ENCODE measurements at regions not wholly inside any gene's neighbourhood (a gene's known extent, or its start where the extent isn't known, plus 50 kb on each side); places are given as distances from the start of the nearest gene placed in this dataset.

GRCh38 chr4:182975806-182976205, 58.6 kb upstream of the DCTD start (continued):
- TF ChIP-seq ZBTB40 (IDR thresholded peaks at IDR 0.05) (no peak), ZBTB40 (CRISPR knock-in tag; IDR thresholded peaks at IDR 0.05) (no peak), CCAR2 (IDR thresholded peaks at IDR 0.05; ENCODE audit: low read depth, low read length) (no peak), FOXM1 (IDR thresholded peaks at IDR 0.05; ENCODE audit: low read depth) (0 out of 2 replicates have a peak, but pooled peaks have one; percentile 9), FOXM1 (CRISPR knock-in tag; IDR thresholded peaks at IDR 0.05; ENCODE audit: low read depth) (no peak), AFF4 (CRISPR knock-in tag; IDR thresholded peaks at IDR 0.05) (no peak), HMG20B (CRISPR knock-in tag; IDR thresholded peaks at IDR 0.05) (no peak), RCOR1 (IDR thresholded peaks at IDR 0.05; ENCODE audit: borderline replicate concordance in 1 of 2, low read depth in 2 of 2, low read length in 2 of 2) (peak in 1 of 2 experiments; percentile 71; a peak in 2 of 4 replicates), KAT2B (IDR thresholded peaks at IDR 0.05; ENCODE audit: low read depth, low read length) (no peak)
- TF ChIP-seq, protein P1, sequence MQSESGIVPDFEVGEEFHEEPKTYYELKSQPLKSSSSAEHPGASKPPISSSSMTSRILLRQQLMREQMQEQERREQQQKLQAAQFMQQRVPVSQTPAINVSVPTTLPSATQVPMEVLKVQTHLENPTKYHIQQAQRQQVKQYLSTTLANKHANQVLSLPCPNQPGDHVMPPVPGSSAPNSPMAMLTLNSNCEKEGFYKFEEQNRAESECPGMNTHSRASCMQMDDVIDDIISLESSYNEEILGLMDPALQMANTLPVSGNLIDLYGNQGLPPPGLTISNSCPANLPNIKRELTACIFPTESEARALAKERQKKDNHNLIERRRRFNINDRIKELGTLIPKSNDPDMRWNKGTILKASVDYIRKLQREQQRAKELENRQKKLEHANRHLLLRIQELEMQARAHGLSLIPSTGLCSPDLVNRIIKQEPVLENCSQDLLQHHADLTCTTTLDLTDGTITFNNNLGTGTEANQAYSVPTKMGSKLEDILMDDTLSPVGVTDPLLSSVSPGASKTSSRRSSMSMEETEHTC (IDR thresholded peaks at IDR 0.05): no peak
- TF ChIP-seq, protein P2, sequence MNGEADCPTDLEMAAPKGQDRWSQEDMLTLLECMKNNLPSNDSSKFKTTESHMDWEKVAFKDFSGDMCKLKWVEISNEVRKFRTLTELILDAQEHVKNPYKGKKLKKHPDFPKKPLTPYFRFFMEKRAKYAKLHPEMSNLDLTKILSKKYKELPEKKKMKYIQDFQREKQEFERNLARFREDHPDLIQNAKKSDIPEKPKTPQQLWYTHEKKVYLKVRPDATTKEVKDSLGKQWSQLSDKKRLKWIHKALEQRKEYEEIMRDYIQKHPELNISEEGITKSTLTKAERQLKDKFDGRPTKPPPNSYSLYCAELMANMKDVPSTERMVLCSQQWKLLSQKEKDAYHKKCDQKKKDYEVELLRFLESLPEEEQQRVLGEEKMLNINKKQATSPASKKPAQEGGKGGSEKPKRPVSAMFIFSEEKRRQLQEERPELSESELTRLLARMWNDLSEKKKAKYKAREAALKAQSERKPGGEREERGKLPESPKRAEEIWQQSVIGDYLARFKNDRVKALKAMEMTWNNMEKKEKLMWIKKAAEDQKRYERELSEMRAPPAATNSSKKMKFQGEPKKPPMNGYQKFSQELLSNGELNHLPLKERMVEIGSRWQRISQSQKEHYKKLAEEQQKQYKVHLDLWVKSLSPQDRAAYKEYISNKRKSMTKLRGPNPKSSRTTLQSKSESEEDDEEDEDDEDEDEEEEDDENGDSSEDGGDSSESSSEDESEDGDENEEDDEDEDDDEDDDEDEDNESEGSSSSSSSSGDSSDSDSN (IDR thresholded peaks at IDR 0.05; ENCODE audit: borderline replicate concordance in 1 of 2, low read depth in 2 of 2, low read length in 2 of 2): no peak

Data from K562 (cell line).